HEK293T (cell line): ENCODE measurements at regions not wholly inside any gene's neighbourhood (a gene's known extent, or its start where the extent isn't known, plus 50 kb on each side); places are given as distances from the start of the nearest gene placed in this dataset.

Experiments used
- L3MBTL2 ChIP-seq: fragments of 450-650 bp; conservative IDR thresholded peaks from 2 replicates; pipeline ENCODE4 v1.6.1; 2016; ENCODE audit warnings: mild to moderate bottlenecking
- SUZ12 ChIP-seq: fragments of 450-650 bp; IDR thresholded peaks from 2 replicates; pipeline ENCODE4 v1.6.1; 2016; ENCODE audit warnings: mild to moderate bottlenecking

GRCh38 chr10:71040343-71040742 lies 152.0 kb upstream of the PCBD1 start:
- TF ChIP-seq L3MBTL2 = no peak
- no peak for TF ChIP-seq SUZ12
